B cell (primary cell): ENCODE measurements at regions not wholly inside any gene's neighbourhood (a gene's known extent, or its start where the extent isn't known, plus 50 kb on each side); places are given as distances from the start of the nearest gene placed in this dataset.

Source experiments
- CTCF ChIP-seq: fragments of 200-600 bp; IDR thresholded peaks from one replicate; pipeline ENCODE4 v1.8.0; 2022; ENCODE audit warnings: antibody characterized with exemption, mild to moderate bottlenecking
- EZH2 ChIP-seq: IDR thresholded peaks from 2 replicates; pipeline ENCODE4 v1.6.1; 2012; ENCODE audit warnings: borderline replicate concordance, low read depth, mild to moderate bottlenecking, moderate library complexity, low read length; ENCODE audit not compliant: insufficient read depth, poor library complexity, severe bottlenecking

- no peak for TF ChIP-seq CTCF
- no peak for TF ChIP-seq EZH2
Observed at GRCh38 chr1:95604771-95605170, 370.8 kb downstream of the RWDD3 start.
